HG02610 (cell line): ENCODE measurements at regions not wholly inside any gene's neighbourhood (a gene's known extent, or its start where the extent isn't known, plus 50 kb on each side); places are given as distances from the start of the nearest gene placed in this dataset.

ENCODE experiments used
- ATAC-seq: cut with Tn5 transposase; IDR thresholded peaks from one replicate; pipeline ENCODE4 v1.9.1; 2021; ENCODE audit warnings: mild to moderate bottlenecking, moderate library complexity; ENCODE audit not compliant: unreplicated experiment

DNA sequence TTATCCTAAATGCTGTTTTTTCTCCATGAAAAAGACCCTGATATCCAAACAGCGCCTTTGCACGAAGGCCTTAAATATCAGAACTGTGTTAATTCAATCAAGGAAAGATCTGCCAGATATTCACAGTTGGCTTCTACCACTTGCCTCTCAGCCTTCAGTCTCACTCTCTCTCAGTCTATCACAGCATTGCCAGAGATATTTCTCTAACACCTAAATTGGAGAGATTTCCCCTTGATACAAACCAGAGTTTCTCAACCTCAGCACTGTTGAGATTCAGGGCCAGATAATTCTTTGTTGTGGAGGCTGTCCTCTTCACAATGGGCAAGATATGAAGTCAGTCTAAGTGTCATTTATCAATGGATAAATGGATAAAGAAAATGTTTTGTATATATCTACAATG is 454.1 kb upstream of the MAF start:
- ATAC-seq = no peak

GRCh38 chr16:80051040-80051439 is 450.5 kb upstream of the MAF start:
- no peak for ATAC-seq

GRCh38 chr16:80048250-80048649 is 447.7 kb upstream of the MAF start:
- no peak for ATAC-seq

GRCh38 chr16:80047842-80048241 is 447.3 kb upstream of the MAF start:
- no peak for ATAC-seq

- ATAC-seq = no peak
Measured at GRCh38 chr16:80046848-80047247, 446.3 kb upstream of the MAF start.

GRCh38 chr16:80046261-80046660 is 445.7 kb upstream of the MAF start:
- ATAC-seq = no peak

DNA sequence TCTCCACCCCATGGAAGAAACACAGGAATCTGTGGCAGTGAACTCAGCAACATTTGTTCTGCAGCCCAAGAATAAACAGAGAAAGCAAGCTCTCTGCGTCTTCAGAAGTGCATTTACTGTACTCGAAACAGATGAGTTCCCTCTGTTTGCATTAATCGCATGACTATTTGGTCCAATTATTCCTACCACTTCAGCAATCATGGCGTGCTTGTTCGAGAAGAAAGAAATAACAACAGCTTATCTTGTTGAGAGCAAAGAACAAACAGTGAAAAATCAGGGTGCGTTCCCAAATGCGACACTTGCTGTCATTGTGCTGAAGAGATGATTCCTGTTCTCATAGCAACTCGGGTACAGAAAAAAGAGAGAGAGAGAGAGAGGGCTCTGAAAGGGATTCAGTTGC is 445.3 kb upstream of the MAF start:
- no peak for ATAC-seq

DNA sequence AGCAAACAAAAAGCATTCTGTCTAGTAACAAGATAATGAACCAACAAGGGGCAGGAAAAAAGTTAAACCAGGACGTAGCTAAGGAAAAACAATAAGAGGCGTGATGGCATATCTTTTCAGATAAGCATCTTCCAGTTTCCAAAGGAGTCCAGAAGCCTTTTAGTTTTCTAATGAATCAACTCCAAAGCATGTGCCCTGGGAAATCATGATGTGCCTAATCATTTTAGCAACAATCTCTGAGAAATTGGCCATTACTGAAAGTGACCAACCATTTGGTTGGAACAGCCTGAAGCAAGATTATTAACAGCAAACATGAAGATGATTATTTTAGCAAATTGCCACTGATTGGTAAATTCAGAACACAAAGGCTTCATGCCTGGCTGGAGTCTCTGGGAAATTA is 440.9 kb upstream of the MAF start:
- ATAC-seq = no peak

DNA sequence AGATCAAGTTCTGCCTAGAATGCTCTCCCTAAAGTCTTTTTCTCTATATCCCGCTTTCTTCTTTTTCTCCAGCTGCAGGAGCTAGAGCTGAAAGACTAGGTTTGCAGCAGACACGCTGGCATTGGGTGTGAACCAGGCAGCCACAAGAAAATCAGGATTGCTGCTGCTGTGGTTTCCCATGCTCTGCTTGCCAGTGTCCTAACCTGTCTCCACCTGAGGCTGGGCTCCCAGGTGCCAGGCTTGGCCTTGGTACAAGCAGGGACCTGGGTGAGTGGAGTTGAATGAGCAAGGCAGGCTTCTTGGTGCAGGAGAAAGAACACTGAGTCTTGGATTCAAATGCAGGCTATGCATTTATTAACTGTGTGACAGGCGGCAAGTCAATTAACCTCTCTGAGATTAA is 440.3 kb upstream of the MAF start:
- no peak for ATAC-seq

- no peak for ATAC-seq
Measured at GRCh38 chr16:80040413-80040812, 439.9 kb upstream of the MAF start.

DNA sequence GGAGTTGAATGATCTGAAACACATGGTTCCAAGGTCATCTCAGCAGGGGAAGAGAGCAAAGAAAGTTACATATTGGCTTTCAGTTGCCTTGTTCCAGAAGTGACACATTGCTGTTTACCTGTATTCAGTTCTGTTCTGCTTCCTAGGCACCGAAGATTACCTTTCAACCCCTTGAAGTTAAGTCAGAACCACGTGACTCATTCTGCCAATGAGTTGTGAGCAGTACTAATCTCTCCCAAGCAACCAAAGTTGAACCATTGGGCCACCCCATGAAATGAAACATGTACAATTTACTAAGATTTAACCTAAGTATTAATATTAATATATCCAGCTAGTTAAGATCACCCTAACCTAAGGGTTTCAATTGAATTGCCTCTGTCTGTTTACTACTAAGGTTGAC is 439.2 kb upstream of the MAF start:
- ATAC-seq = no peak

DNA sequence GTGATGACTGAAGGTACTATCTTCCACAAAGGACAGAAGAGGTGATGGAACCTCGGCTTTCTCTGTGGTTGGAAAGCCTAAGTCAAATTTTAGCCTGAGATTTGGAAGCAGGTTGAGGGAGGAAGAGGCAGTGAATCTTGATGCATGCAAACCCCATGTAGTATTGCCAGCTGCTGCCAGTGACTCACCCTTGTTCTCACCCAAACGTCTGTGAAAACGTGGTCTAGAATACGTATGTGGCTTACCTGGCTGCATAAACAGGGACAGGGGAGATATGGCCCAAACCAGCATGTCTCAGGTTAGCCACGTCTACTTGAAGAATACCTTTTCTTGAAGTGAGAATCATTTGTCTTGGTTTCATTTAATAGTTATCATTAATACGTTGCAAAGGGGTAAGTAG is 438.0 kb upstream of the MAF start:
- ATAC-seq = no peak

- ATAC-seq = no peak
Measured at GRCh38 chr16:80034948-80035663, 434.6 kb upstream of the MAF start.

GRCh38 chr16:80034469-80034826 is 433.9 kb upstream of the MAF start:
- no peak for ATAC-seq

- ATAC-seq = no peak
Measured at GRCh38 chr16:80033783-80034468, 433.4 kb upstream of the MAF start.

DNA sequence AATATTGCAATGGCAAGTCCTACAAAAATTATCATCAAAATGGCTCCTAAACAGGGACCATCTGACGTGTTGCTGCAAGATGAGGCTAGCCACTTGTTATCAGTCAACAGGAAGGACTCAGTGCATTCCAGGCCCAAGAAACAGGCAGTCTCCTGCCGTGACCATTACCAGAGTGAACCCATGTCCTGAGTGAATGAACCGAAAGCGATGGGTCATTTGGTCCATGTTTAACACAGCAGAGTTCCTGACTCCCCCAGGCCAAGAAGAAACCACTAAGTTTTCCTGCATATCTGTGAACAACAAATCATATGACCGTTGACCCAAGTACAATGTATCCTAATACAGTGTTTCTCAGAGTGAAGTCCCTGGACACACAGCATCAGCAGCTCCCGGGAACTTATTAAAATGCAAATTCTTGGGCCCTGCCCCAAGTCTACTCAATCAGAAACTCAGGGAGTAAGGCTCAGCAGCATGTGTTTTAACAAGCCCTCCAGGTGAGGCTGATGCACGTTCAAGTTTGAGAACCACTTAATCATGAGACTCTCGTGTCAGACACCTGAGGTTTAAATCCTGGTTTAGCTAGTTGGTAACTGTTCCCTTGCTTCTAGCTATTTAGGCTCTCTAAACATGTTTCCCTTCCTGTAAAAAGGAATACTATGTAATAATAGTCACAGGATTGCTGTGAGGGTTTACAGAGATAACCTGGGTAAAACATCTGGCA is 429.4 kb upstream of the MAF start:
- ATAC-seq = no peak

DNA sequence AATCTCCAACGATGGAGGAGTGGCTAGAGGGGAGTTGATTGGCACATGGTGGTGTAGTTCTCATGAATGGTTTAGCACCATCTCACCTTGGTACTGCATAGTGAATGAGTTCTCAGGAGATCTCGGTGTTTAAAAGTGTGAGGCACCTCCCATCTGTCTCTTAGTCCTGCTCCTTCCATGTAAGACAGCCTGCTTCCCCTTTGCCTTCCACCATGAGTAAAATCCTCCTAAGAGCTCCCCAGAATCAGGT is 428.8 kb upstream of the MAF start:
- ATAC-seq = no peak

DNA sequence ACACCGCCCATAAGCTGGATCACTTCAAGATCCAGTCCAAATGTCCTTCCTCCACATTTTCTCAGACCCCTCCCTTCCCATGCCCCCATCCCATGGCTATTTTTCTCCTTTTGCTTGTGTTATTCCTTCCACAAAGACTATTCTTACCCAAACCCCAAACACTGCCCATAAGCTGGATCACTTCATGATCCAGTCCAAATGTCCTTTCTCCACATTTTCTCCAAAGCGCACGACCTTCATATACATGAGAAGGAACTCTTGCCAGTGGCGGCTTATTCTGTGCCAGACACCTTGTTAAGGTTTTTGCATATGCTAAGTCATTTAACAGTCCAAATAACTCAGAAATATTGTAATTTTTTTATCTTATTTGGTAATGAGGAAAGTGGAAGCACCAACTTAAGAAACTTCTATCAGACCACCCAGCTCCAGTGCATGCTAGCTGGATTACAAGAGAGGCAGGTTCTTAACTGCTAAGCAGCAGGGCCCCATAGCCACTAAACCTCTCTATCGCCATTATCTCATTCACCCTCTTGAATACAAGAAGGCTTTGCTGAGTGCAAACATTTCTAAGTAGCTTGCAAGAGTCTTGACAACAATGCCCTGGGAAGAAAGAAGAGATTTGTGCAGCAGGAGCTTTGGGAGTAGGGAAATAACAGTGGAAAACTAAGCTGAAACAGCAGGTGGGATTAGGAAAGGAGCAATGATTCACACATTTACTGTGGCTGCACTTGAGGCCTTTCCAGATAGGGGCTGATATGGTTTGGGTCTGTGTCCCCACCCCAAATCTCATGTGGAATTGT is 428.2 kb upstream of the MAF start:
- ATAC-seq = no peak

DNA sequence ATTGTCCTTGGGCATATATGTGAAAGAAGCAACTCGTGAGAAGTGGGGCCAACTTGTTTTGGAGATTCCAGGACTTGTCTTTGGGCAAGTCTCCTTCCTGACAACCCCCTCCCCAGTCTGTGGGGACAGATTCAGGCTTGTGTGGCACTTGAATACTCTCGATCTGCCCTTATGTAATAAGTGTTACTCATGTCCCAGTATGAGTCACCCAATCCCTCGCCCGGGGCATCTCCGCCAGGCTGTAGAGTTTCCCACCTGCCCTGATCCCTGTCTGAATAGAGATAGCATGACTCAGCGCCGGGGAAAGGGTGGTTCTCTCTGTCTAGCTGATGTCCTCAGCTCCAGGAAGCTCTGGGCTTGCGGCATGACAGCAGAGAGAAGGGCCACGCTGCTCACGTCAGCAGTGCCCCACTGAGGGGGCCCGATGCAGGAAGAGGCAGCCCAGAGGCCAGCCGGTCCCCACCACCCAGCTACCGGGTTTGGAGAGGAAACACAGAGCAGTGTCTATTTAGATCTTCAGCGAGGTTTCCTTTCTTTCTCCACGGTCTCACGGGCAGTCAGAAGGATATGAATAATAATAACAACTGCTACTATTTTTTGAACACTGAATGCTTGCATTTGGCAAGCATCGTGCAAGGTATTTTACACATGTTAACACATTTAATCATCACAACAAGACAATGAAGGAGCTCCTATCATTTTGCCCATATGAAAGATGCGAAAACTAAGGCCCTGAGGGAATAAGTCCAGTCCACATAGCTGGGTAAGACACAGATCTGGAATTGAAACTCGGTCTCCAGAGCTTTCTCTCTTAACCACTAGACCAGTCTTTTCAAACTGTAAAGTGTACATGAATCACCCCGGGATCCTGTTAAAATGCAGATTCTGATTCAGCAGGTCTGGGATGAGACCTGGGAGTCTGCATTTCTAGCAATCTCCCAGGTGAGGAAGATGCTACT is 426.7 kb upstream of the MAF start:
- peak; percentile 76 for ATAC-seq

DNA sequence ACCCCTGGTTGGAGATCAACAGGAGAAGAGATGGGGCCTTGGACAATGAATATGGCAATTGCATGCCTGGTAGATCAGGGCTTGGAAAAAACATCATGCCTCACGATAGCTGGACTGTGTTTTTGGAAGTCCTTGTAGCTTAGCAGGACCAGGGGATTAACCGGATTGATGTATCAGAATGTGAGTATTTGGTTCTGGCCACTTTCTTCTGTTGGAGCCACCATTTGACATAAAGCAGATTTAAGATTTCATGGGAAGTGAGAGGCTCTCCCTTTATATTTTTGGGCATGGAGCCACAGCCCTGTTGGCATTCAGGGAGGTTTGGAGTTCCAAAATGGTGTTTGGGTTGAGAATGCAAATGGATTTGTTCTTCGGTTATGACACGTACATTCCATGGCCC is 424.7 kb upstream of the MAF start:
- ATAC-seq = no peak

- no peak for ATAC-seq
Measured at GRCh38 chr16:80024443-80024842, 423.9 kb upstream of the MAF start.
